Prostate gland (tissue), 2 donors: ENCODE measurements at regions not wholly inside any gene's neighbourhood (a gene's known extent, or its start where the extent isn't known, plus 50 kb on each side); places are given as distances from the start of the nearest gene placed in this dataset.

Experiments used
- DNase-seq: peaks from one replicate; pipeline ENCODE4 v3.0.0-alpha.2; 2019; ENCODE audit warnings: low spot score
- H3K27ac ChIP-seq, 2 donors: fragments of 200-600 bp; sonication (generic); 2 replicates each; pipeline ENCODE4 v1.5.1; 2017 to 2019
- H3K27me3 ChIP-seq: fragments of 200-600 bp; sonication (generic); replicated peaks from 2 replicates; pipeline ENCODE4 v1.5.1; 2019; ENCODE audit not compliant: insufficient read depth
- H3K36me3 ChIP-seq, 2 donors: fragments of 200-600 bp; sonication (generic); 1 replicate in 1 of 2; 2 replicates in 1 of 2; pipeline versions ENCODE4 v1.5.1 to v1.8.1; 2017 to 2019
- H3K4me1 ChIP-seq: fragments of 200-600 bp; sonication (generic); replicated peaks from 2 replicates; pipeline ENCODE4 v1.5.1; 2019
- H3K4me3 ChIP-seq, 2 donors: fragments of 200-600 bp; sonication (generic); 2 replicates each; pipeline ENCODE4 v1.5.1; 2017 to 2019
- H3K9me3 ChIP-seq: fragments of 200-600 bp; sonication (generic); 2 replicates; pipeline ENCODE4 v1.5.1; 2017
- POLR2A ChIP-seq: fragments of 450-650 bp; IDR thresholded peaks from one replicate; pipeline ENCODE4 v1.6.1; 2016; ENCODE audit warnings: antibody characterized with exemption, mild to moderate bottlenecking
- POLR2AphosphoS5 ChIP-seq: sonication (generic); formaldehyde crosslinking; IDR thresholded peaks from one replicate; pipeline ENCODE4 v1.6.1; 2017; ENCODE audit warnings: antibody characterized with exemption
- WGBS: methylation state at CpG from one replicate; pipeline ENCODE4 v1.1.5; 2018; 5-methylcytosine and 5-hydroxymethylcytosine counted together
- intact Hi-C: fragments of 100-400 bp; cut with DNase I; formaldehyde crosslinking; loops from one replicate; pipeline ENCODE4 v1.14.2; 2022
- TF ChIP-seq, protein P1 (sequence below), 4 experiments: fragments of 200-600 bp in 2 of 4; fragments of 450-650 bp in 2 of 4; sonication (generic) in 2 of 4; IDR thresholded peaks; 1 replicate in 3 of 4; 2 replicates in 1 of 4; pipeline ENCODE4 v1.5.1; 2016 to 2019; ENCODE audit warnings: antibody characterized with exemption in 4 of 4, mild to moderate bottlenecking in 2 of 4, moderate library complexity in 2 of 4

- Histone ChIP-seq H3K9me3 (no peaks in the 10 kb centered on the region), H3K4me1 (no peaks in the 10 kb centered on the region), H3K27ac (no peak overlapping the region), H3K36me3 (no peaks in the 10 kb centered on the region), H3K4me3 (no peak overlapping the region), H3K27me3 (no peaks in the 10 kb centered on the region)
- DNase-seq: no peak
- intact Hi-C loops: no loop called here
- TF ChIP-seq, protein P1, sequence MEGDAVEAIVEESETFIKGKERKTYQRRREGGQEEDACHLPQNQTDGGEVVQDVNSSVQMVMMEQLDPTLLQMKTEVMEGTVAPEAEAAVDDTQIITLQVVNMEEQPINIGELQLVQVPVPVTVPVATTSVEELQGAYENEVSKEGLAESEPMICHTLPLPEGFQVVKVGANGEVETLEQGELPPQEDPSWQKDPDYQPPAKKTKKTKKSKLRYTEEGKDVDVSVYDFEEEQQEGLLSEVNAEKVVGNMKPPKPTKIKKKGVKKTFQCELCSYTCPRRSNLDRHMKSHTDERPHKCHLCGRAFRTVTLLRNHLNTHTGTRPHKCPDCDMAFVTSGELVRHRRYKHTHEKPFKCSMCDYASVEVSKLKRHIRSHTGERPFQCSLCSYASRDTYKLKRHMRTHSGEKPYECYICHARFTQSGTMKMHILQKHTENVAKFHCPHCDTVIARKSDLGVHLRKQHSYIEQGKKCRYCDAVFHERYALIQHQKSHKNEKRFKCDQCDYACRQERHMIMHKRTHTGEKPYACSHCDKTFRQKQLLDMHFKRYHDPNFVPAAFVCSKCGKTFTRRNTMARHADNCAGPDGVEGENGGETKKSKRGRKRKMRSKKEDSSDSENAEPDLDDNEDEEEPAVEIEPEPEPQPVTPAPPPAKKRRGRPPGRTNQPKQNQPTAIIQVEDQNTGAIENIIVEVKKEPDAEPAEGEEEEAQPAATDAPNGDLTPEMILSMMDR (IDR thresholded peaks at IDR 0.05): no peak
- TF ChIP-seq POLR2A: no peak
Measured at GRCh38 chr3:61446341-61446740, 115.0 kb upstream of the PTPRG start.

GRCh38 chr3:61448378-61448777, 113.0 kb upstream of the PTPRG start:
- Histone ChIP-seq H3K27me3 (no peaks in the 10 kb centered on the region), H3K9me3 (no peaks in the 10 kb centered on the region), H3K27ac (no peak overlapping the region), H3K4me1 (no peaks in the 10 kb centered on the region), H3K4me3 (no peak overlapping the region), H3K36me3 (no peaks in the 10 kb centered on the region)
- no peak for DNase-seq
- 80% methylated on average over 2 of the region's 2 CpGs for WGBS
- intact Hi-C loops: no loop called here
- TF ChIP-seq, protein P1 (IDR thresholded peaks at IDR 0.05): no peak
- no peak for TF ChIP-seq POLR2AphosphoS5
- TF ChIP-seq POLR2A: no peak

- no peaks in the 10 kb centered on the region for H3K4me1 ChIP-seq
- intact Hi-C loops: no loop called here
- H3K36me3 ChIP-seq: no peaks in the 10 kb centered on the region
- H3K27ac ChIP-seq: no peak overlapping the region
- 94% methylated on average over 3 of the region's 3 CpGs for WGBS
- H3K4me3 ChIP-seq: no peak overlapping the region
- no peak for DNase-seq
- H3K9me3 ChIP-seq: no peaks in the 10 kb centered on the region
- TF ChIP-seq POLR2AphosphoS5 (no peak), POLR2A (no peak)
- TF ChIP-seq, protein P1 (IDR thresholded peaks at IDR 0.05): no peak
- H3K27me3 ChIP-seq: no peaks in the 10 kb centered on the region
Measured at GRCh38 chr3:61449327-61450040, 111.9 kb upstream of the PTPRG start.

DNA sequence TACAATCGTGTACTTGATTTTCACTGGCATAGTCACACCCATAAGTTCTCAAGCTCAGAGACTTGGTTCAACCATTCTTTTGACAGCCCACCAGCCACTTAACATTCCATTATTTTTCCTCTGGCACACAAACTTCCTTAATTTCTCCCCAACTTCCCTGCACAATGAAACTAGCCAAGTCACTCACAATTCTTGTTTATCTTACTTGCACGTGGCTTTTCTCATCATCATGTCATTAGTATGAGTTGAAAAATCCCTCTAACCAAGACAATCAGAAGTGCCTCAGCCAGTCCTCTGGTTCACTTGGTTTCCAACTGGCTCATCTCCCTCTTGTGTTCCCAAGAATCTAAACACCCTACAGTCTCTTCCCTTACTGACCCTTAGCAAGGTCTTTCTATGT, 110.5 kb upstream of the PTPRG start:
- Histone ChIP-seq H3K4me1 (no peaks in the 10 kb centered on the region), H3K36me3 (no peaks in the 10 kb centered on the region), H3K4me3 (no peak overlapping the region), H3K27ac (no peak overlapping the region), H3K9me3 (no peaks in the 10 kb centered on the region), H3K27me3 (no peaks in the 10 kb centered on the region)
- no peak for TF ChIP-seq POLR2A
- no peak for TF ChIP-seq POLR2AphosphoS5
- TF ChIP-seq, protein P1 (IDR thresholded peaks at IDR 0.05): no peak
- intact Hi-C loops: no loop called here
- DNase-seq: no peak
- WGBS: 21% methylated on average over 2 of the region's 2 CpGs

DNA sequence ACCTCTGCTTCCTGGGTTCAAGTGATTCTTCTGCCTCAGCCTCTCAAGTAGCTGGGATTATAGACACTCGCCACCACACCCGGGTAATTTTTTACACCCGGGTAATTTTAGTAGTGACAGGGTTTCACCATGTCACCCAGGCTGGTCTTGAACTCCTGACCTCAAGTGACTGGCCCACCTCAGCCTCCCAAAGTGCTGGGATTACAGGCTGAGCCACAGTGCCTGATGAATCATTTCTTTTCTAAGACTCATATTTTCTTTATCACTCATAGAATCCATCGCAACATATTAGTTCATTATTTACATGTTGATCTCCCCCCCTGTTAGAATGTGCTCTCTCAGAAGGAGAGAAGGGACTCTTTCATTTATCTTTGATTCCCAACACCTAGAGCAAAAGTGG, 109.5 kb upstream of the PTPRG start:
- Histone ChIP-seq H3K4me3 (no peak overlapping the region), H3K27me3 (no peaks in the 10 kb centered on the region), H3K36me3 (no peaks in the 10 kb centered on the region), H3K4me1 (no peaks in the 10 kb centered on the region), H3K27ac (no peak overlapping the region), H3K9me3 (no peaks in the 10 kb centered on the region)
- 96% methylated on average over 4 of the region's 4 CpGs for WGBS
- intact Hi-C loops: no loop called here
- TF ChIP-seq, protein P1 (IDR thresholded peaks at IDR 0.05): no peak
- TF ChIP-seq POLR2A: no peak
- no peak for TF ChIP-seq POLR2AphosphoS5
- DNase-seq: no peak
